Heart left ventricle (tissue), 13 donors: ENCODE measurements at regions not wholly inside any gene's neighbourhood (a gene's known extent, or its start where the extent isn't known, plus 50 kb on each side); places are given as distances from the start of the nearest gene placed in this dataset.

ENCODE experiments used
- POLR2A ChIP-seq, 2 donors: fragments of 450-650 bp; IDR thresholded peaks; one replicate each; pipeline ENCODE4 v1.6.1; 2017; ENCODE audit warnings: antibody characterized with exemption in 2 of 2, mild to moderate bottlenecking in 2 of 2, moderate library complexity in 2 of 2
- TF ChIP-seq, protein P1 (sequence below), 12 donors: fragments of 200-600 bp; sonication (generic) in 4 of 12; IDR thresholded peaks; one replicate each; pipeline versions ENCODE4 v1.5.0 to v1.8.0; 2018 to 2022; ENCODE audit warnings: antibody characterized with exemption in 12 of 12, mild to moderate bottlenecking in 5 of 12
- donor health status: ischemic (EF 13 %, LVEDD 7.1; RV severe dilation, severe dysfunction).
- donor health status: DM: no; HTN: yes; CAD: no.
- donor health status: DM: no; HTN: no; CAD: no.
- donor health status: ischemic (EF 25% LVEDD 6.9; RV normal size, moderate dysfunction).
- donor health status: ischemic (EF 25% LVEDD 5.7; RV mildly dilated, moderate dysfunction).
- donor health status: ischemic (EF 35%, LVEDD 5.7; RV mildly dilated, moderate dysfunction).
- donor health status: nonischemic (EF 11% LVEDD 7.7; RV severe dilation, severe dysfunction).
- donor health status: DM: yes; HTN: yes; CAD: no.
- donor health status: PGD.
- donor health status: ischemic (EF 29% LVEDD 5.4; RV normal size, mild dysfunction).
- donor health status: nonischemic (EF 23%, LVEDD 6.1; RV moderate dilation, normal function).

- TF ChIP-seq, protein P1, sequence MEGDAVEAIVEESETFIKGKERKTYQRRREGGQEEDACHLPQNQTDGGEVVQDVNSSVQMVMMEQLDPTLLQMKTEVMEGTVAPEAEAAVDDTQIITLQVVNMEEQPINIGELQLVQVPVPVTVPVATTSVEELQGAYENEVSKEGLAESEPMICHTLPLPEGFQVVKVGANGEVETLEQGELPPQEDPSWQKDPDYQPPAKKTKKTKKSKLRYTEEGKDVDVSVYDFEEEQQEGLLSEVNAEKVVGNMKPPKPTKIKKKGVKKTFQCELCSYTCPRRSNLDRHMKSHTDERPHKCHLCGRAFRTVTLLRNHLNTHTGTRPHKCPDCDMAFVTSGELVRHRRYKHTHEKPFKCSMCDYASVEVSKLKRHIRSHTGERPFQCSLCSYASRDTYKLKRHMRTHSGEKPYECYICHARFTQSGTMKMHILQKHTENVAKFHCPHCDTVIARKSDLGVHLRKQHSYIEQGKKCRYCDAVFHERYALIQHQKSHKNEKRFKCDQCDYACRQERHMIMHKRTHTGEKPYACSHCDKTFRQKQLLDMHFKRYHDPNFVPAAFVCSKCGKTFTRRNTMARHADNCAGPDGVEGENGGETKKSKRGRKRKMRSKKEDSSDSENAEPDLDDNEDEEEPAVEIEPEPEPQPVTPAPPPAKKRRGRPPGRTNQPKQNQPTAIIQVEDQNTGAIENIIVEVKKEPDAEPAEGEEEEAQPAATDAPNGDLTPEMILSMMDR (IDR thresholded peaks at IDR 0.05): no peak
- no peak for TF ChIP-seq POLR2A (IDR thresholded peaks at IDR 0.05)
These were observed 346.9 kb upstream of the CDIN1 start for GRCh38 chr15:36232491-36232890.
